IMR-90 (cell line): ENCODE measurements at regions not wholly inside any gene's neighbourhood (a gene's known extent, or its start where the extent isn't known, plus 50 kb on each side); places are given as distances from the start of the nearest gene placed in this dataset.

Experiments
- ATAC-seq: fragments of 200-7000 bp; cut with Tn5 transposase; 2 replicates; pipeline ENCODE4 v1.9.1; 2020; ENCODE audit warnings: low read depth, mild to moderate bottlenecking, moderate library complexity
- BruUV-seq: library from RNA; stranded (reverse); fragments of 400-500 nt; replicated peaks from 2 replicates; lab custom pipeline; 2021; lab: Mats Ljungman, UMichigan
- CTCF ChIA-PET: fragments of 300-600 bp; formaldehyde crosslinking; extraction: SDS; loops from one replicate; lab custom pipeline; 2021; ENCODE audit warnings: antibody characterized with exemption; lab: Yijun Ruan, JAX
- POLR2A ChIA-PET: fragments of 300-600 bp; sonication (Branson Sonifier 250); formaldehyde crosslinking; loops from one replicate; lab custom pipeline; 2022; ENCODE audit warnings: antibody characterized with exemption; ENCODE audit not compliant: unreplicated experiment; lab: Charles Lee
- DNase-seq: peaks from one replicate; pipeline ENCODE4 v3.0.0; 2013
- H2AFZ ChIP-seq: replicated peaks from 2 replicates; pipeline ENCODE3; 2013; ENCODE audit warnings: low read length, mild to moderate bottlenecking; ENCODE audit not compliant: poor library complexity
- H2AK5ac ChIP-seq: 2 replicates; pipeline ENCODE4 v1.6.1; 2013; ENCODE audit warnings: low read depth, low read length, inconsistent platforms
- H2AK9ac ChIP-seq: replicated peaks from 2 replicates; pipeline ENCODE3; 2013; ENCODE audit warnings: mild to moderate bottlenecking, low read depth, low read length, moderate library complexity; ENCODE audit not compliant: poor library complexity
- H2BK120ac ChIP-seq: 2 replicates; pipeline ENCODE4 v1.6.1; 2013; ENCODE audit warnings: low read depth, low read length, inconsistent platforms
- H2BK15ac ChIP-seq: 3 replicates; pipeline ENCODE4 v1.6.1; 2013; ENCODE audit warnings: low read depth, low read length, inconsistent platforms
- H2BK20ac ChIP-seq: 2 replicates; pipeline ENCODE4 v1.6.1; 2013; ENCODE audit warnings: low read depth, mild to moderate bottlenecking, inconsistent platforms, low read length, moderate library complexity
- H2BK5ac ChIP-seq: 2 replicates; pipeline ENCODE4 v1.6.1; 2013; ENCODE audit warnings: mild to moderate bottlenecking, low read depth, low read length, inconsistent platforms; ENCODE audit not compliant: poor library complexity, severe bottlenecking
- H3K14ac ChIP-seq: replicated peaks from 2 replicates; pipeline ENCODE4 v1.6.1; 2013; ENCODE audit warnings: low read depth, low read length, inconsistent platforms
- H3K18ac ChIP-seq: 2 replicates; pipeline ENCODE4 v1.6.1; 2013; ENCODE audit warnings: low read depth, low read length, control low read depth
- H3K23ac ChIP-seq: 2 replicates; pipeline ENCODE4 v1.6.1; 2013; ENCODE audit warnings: low read depth, low read length, inconsistent platforms
- H3K27ac ChIP-seq: 2 replicates; pipeline ENCODE4 v1.5.1; 2013; ENCODE audit warnings: mild to moderate bottlenecking, control low read depth, low read length; ENCODE audit not compliant: insufficient read depth
- H3K27me3 ChIP-seq: 2 replicates; pipeline ENCODE4 v1.6.1; 2013; ENCODE audit warnings: low read length; ENCODE audit not compliant: control insufficient read depth, insufficient read depth
- H3K36me3 ChIP-seq: 2 replicates; pipeline ENCODE4 v1.6.1; 2013; ENCODE audit warnings: low read length, mixed read lengths; ENCODE audit not compliant: control insufficient read depth, insufficient read depth
- H3K4ac ChIP-seq: 2 replicates; pipeline ENCODE4 v1.6.1; 2013; ENCODE audit warnings: low read depth, low read length, inconsistent platforms
- H3K4me1 ChIP-seq: 2 replicates; pipeline ENCODE4 v1.6.1; 2013; ENCODE audit warnings: low read length, mixed read lengths; ENCODE audit not compliant: control insufficient read depth, insufficient read depth
- H3K4me2 ChIP-seq: 2 replicates; pipeline ENCODE4 v1.6.1; 2013; ENCODE audit warnings: low read depth, mild to moderate bottlenecking, control low read depth, low read length, moderate library complexity
- H3K4me3 ChIP-seq: 2 replicates; pipeline ENCODE4 v1.5.1; 2013; ENCODE audit warnings: low read depth, mild to moderate bottlenecking, control low read depth, low read length, moderate library complexity; ENCODE audit not compliant: insufficient read depth
- H3K56ac ChIP-seq: 2 replicates; pipeline ENCODE4 v1.6.1; 2013; ENCODE audit warnings: low read length, inconsistent platforms; ENCODE audit not compliant: insufficient read depth; ENCODE audit errors: extremely low read depth
- H3K79me1 ChIP-seq, 2 experiments: 2 replicates each; pipeline ENCODE4 v1.6.1; 2013; ENCODE audit warnings: low read length in 2 of 2, inconsistent platforms in 1 of 2, low read depth in 1 of 2
- H3K9ac ChIP-seq: 2 replicates; pipeline ENCODE4 v1.6.1; 2013; ENCODE audit warnings: low read depth, low read length, control low read depth
- H3K9me1 ChIP-seq: 2 replicates; pipeline ENCODE4 v1.6.1; 2013; ENCODE audit warnings: low read length, inconsistent platforms; ENCODE audit not compliant: insufficient read depth
- H3K9me3 ChIP-seq: 2 replicates; pipeline ENCODE4 v1.6.1; 2013; ENCODE audit warnings: low read length; ENCODE audit not compliant: control insufficient read depth, insufficient read depth
- H4K20me1 ChIP-seq: 2 replicates; pipeline ENCODE4 v1.6.1; 2013; ENCODE audit warnings: low read length, inconsistent platforms; ENCODE audit not compliant: insufficient read depth
- H4K5ac ChIP-seq: 2 replicates; pipeline ENCODE4 v1.6.1; 2013; ENCODE audit warnings: mild to moderate bottlenecking, low read depth, low read length, control low read depth
- H4K8ac ChIP-seq, 2 experiments: 2 replicates each; pipeline ENCODE4 v1.6.1; 2013; ENCODE audit warnings: low read depth in 2 of 2, low read length in 2 of 2, control low read depth in 1 of 2, inconsistent platforms in 1 of 2
- H4K91ac ChIP-seq: 2 replicates; pipeline ENCODE4 v1.6.1; 2013; ENCODE audit warnings: low read depth, low read length, inconsistent platforms; ENCODE audit not compliant: insufficient read depth
- CTCF ChIP-seq: conservative IDR thresholded peaks from 2 replicates; pipeline ENCODE4 v1.5.1; 2012; ENCODE audit warnings: mild to moderate bottlenecking, low read depth, low read length, improper control_type of control experiment
- WGBS, 2 experiments: methylation state at CpG; one replicate each; pipeline versions ENCODE4 v1.1.5 to v1.1.7; 2013; ENCODE audit warnings: missing lambda C conversion rate in 2 of 2; ENCODE audit not compliant: insufficient read length in 1 of 2; ENCODE audit errors: extremely low coverage in 2 of 2; 5-methylcytosine and 5-hydroxymethylcytosine counted together
- dilution Hi-C: fragments of 300-500 bp; cut with HindIII; formaldehyde crosslinking; loops from one replicate; pipeline ENCODE4 v1.14.3; 2018; ENCODE audit warnings: low sequenced_read_pairs; ENCODE audit not compliant: unreplicated experiment
- in situ Hi-C: fragments of 300-500 bp; cut with MboI; formaldehyde crosslinking; loops from 3 replicates; pipeline ENCODE4 v1.14.3; 2019; ENCODE audit warnings: low sequenced_read_pairs, inconsistent platforms, mixed read lengths
- intact Hi-C: fragments of 100-400 bp; cut with micrococcal nuclease; formaldehyde crosslinking; loops from 2 replicates; pipeline ENCODE4 v1.10.0; 2022

GRCh38 chr3:106185949-106186348, 317.1 kb upstream of the CBLB start:
- H3K23ac ChIP-seq, result no peak overlapping the region
- no peak for ATAC-seq

More at GRCh38 chr3:106185949-106186348, 317.1 kb upstream of the CBLB start:
- Histone ChIP-seq H4K5ac (no peak overlapping the region), H3K4me3 (no peak overlapping the region), H3K14ac (no peak overlapping the region), H3K79me1 (no peaks in the 10 kb centered on the region), H3K36me3 (no peaks in the 10 kb centered on the region), H3K4ac (no peak overlapping the region), H3K9ac (no peak overlapping the region), H2AFZ (no peak overlapping the region), H3K4me2 (no peak overlapping the region), H2BK20ac (no peak overlapping the region), H3K18ac (no peak overlapping the region), H3K27ac (no peak overlapping the region), H2BK120ac (no peak overlapping the region), H2BK15ac (no peak overlapping the region), H4K20me1 (no peaks in the 10 kb centered on the region), H2BK5ac (no peak overlapping the region), H4K91ac (no peak overlapping the region), H3K4me1 (no peaks in the 10 kb centered on the region), H3K27me3 (no peaks in the 10 kb centered on the region), H3K9me1 (no peaks in the 10 kb centered on the region), H3K56ac (no peak overlapping the region), H3K9me3 (no peaks in the 10 kb centered on the region), H2AK9ac (no peak overlapping the region), H4K8ac (no peak overlapping the region), H2AK5ac (no peak overlapping the region)
- DNase-seq, result no peak
- dilution Hi-C loops (no loop called here), in situ Hi-C loops (no loop called here), intact Hi-C loops (no loop called here)
- TF ChIP-seq CTCF, result no peak
- CTCF ChIA-PET, result interaction anchor here (1.6 kb wide), 1 partner anchor 20 kb away, joined by 4 read pairs; no protein-coding TSS in a partner anchor
- POLR2A ChIA-PET, result no interaction called here
- WGBS, 2 experiments, result no CpG with 5 or more reads among the region's 2 CpGs
- BruUV-seq, result no TSS peak
